NCI-H2171 treated with DMSO at 0.1 percent for 48 hours (cell line): ENCODE measurements at regions not wholly inside any gene's neighbourhood (a gene's known extent, or its start where the extent isn't known, plus 50 kb on each side); places are given as distances from the start of the nearest gene placed in this dataset.

Experiments
- DNase-seq: peaks from one replicate; lab custom pipeline; 2025; lab: John Stamatoyannopoulos, UW

DNA sequence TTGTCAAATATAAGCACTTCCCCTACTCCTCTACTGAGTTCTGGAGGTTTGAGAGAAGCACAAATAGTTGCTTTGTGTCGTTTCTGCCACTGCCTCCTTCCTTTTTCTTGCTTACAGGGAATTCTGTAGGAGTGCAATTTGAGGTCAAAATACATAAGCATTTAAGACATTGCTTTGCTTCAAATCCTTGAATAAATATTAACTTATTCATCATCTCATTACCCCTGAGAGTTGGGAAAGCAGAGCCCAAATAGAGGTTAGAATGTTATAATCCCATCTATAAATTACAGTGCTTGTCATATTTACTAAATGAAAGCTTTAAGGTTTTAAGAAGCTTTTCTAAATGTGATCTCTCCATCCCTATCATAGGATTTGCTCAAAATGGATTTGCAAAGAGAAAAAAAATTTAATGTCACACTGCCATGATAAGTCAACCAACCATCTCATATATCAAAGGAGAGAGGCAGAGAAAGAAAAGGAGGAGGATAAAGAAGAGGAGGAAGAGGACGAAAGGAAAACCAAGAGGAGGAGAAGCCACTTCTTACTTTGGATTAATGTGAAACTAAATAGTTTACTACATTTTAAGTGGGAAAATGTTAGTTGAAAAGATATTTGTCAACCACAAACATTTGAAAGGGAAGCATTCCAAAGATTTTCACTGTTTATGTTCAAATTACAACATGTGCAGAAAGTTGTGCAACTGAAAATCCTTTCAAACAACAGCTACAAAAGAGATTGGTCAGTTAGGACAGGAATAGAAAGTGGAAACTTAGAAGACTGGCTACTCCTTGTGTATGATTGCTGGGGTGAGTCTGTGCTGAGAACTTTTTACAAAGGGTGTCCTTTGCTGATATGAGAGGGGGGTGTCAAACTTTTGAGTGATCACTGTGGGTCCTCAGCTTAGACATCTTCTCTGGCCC lies 277.3 kb upstream of the FN1 start:
- DNase-seq = no peak

- DNase-seq = no peak
Measured at GRCh38 chr2:215712219-215712868, 276.5 kb upstream of the FN1 start.

DNA sequence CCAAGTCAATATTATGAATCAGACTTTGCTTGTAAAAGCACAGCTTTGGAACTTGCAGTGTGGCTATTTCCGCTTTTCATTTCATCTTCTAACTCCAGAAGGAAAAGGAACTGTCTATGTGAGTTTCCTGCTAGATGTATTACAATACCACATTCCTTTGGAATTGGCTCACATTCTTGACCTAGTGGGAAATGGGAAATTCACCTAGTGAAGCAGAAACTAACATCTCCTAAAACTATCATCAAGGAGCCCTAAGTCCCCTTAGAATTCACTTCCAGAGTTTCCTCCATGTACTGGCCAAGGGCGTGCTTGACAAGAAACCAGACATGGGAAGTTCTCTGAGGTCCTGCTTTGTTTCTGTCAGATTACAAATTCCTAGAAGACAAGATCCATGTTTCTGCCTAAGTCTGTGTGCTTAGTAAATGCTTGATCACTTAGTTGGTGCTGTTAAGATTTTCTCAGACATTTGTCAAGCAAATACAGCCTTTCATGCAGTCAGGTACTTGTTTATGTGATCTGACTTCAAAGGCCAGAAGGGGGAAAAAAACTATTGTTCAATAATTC lies 275.7 kb upstream of the FN1 start:
- DNase-seq = no peak

DNA sequence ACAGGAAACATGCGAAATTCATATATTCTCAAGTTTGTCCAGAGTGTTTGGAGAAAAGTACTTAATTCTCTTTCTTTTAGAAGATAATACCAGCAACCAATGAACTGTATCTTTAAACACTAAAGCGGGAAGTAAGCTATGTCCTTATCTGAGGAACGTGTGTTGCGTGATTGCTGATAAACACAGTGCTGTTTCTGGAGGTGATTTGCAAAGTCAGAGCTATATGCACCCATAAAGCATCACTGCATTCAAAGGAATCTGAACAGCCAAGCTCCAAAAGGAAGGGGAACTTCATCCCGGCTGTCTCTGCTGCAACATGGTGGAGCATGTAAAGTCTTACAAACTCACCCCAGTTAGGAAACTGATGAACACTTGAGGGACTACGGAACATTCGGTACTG lies 271.7 kb upstream of the FN1 start:
- DNase-seq = no peak

GRCh38 chr2:215705771-215706361 lies 270.0 kb upstream of the FN1 start:
- no peak for DNase-seq

- DNase-seq = no peak
Measured at GRCh38 chr2:215705281-215705680, 269.4 kb upstream of the FN1 start.

- peak; percentile 66 for DNase-seq
Measured at GRCh38 chr2:215702116-215702902, 266.4 kb upstream of the FN1 start.

DNA sequence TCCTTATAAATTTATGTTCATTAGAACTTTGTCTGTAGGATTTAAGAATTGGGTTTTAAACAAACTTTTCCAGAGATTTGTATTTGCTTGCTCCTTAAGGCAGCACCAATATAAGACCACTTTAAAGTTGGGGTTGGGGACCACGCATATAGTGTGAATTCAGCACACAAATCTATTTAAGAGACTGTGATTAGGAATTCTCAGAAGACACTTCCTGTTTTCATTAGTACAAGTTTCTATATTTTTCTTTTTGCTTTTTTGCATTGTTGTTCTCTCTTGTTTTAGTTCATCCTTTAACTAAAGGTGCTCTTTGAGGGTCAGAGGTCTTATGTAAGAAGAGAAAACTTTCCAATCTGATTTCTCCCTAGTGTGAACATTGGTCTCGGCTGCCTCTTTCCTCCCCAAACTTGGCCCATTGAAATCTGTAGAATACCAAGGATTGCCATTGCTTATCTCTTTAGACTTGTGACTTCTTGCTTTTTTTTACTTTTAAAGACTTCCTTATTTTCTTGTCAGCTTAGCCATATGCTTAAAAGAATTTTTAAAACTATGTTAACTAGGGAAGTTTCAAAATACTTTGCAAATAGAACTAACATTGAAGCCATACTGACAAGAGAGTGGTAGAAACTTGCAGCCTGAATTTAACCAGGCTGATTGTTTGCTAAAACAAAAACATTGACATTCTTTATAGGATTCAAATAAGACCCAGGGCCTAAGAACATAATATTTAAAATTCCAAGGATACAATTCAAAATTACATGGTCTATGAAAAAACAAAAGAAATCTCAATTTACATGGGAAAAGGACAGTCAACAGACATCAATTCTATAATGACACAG lies 264.1 kb upstream of the FN1 start:
- DNase-seq = no peak

GRCh38 chr2:215699018-215699417 lies 263.1 kb upstream of the FN1 start:
- no peak for DNase-seq

DNA sequence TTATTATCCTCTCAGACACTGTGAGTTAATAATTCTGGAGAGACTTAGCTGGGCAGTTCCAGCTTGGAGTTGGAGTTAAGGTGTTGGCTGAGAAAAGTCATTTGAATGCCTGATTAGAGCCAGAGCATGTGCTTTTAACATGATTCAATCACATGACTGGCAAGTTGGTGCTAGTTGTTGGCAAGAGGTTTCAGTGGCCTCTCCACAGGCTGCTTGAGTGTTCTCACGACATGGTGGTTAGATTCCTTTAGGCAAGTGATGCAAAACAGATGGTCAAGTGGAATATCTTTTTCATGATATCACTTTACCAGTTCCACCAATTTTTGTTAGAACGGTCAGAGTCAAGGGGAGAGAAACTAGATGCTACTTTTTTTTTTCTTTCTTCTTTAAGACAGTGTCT lies 262.7 kb upstream of the FN1 start:
- DNase-seq = peak; percentile 71

- DNase-seq = no peak
Measured at GRCh38 chr2:215697496-215697895, 261.6 kb upstream of the FN1 start.

DNA sequence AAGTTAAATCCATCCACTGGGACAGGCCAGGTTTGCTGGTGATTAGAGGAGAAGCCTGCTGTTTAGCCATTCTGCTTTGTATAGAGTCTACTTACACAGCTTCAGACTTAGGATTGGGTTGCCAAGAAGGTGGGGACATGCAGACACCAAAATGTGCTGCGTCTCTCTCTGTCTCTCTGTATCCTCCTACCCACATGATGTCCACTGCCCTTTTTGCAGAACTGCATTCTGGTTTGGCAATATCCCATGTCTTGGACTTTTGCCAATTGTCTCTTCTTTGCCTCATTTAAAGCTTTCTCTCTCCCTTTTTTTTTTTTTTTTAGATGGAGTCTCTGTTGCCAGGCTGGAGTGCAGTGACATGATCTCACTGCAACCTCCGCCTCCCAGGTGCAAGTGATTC lies 261.1 kb upstream of the FN1 start:
- no peak for DNase-seq

DNA sequence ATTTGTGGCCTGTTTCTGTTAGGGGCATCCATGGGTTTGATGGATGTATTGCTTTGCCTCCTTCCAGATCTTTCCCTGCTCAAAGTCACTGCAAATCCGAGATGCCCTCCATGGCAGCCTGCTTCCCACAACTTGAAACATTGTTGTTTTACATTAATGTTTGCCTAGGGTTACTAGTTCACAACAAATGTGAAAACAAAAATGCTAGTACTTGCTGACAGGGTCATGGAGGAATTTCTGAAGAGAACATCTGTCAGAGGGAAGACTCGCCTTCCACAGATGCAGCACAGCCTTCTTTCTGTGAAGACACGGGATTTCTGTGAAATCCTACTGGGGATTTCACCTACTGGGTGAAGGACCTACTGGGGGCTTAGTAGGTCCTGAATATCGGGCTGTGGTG lies 260.0 kb upstream of the FN1 start:
- DNase-seq = no peak

DNA sequence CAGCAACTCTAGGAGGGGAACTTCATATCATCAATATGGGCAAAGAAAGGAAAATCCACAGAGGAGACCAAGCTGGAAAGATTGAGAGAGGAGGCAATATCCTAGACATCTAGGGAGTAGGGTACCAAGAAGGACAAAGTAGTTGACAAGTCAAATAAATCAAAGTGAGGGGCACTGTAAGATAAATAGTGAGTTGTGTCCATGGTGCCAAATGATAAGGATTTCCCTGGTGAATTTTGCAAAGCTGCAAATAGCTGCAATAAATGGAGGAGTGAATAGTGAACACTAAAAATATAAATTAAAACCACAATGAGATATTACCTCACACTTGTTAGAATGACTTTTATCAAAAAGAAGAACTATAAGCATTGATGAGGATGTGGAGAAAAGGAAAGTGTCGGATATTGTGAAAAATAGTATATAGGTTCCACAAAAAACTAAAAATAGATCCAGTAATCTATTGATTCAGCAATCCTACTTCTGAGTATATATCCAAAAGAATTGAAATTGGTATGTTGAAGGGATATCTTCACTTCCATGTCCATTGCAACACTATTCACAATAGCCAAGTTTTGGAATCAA lies 258.2 kb upstream of the FN1 start:
- no peak for DNase-seq

- no peak for DNase-seq
Measured at GRCh38 chr2:215693193-215693998, 257.5 kb upstream of the FN1 start.

GRCh38 chr2:215692387-215693079 lies 256.7 kb upstream of the FN1 start:
- DNase-seq = no peak

- DNase-seq = no peak
Measured at GRCh38 chr2:215691346-215691745, 255.5 kb upstream of the FN1 start.

- no peak for DNase-seq
Measured at GRCh38 chr2:215687149-215688031, 251.5 kb upstream of the FN1 start.
